Adrenal gland (tissue), 5 donors: ENCODE measurements at regions not wholly inside any gene's neighbourhood (a gene's known extent, or its start where the extent isn't known, plus 50 kb on each side); places are given as distances from the start of the nearest gene placed in this dataset.

Source experiments
- CTCF ChIP-seq, 6 experiments: fragments of 450-650 bp in 4 of 6; fragments of 200-600 bp in 2 of 6; sonication (generic) in 1 of 6; IDR thresholded peaks; 1 replicate in 5 of 6; 2 replicates in 1 of 6; pipeline versions ENCODE4 v1.5.1 to v1.8.0; 2016 to 2021; ENCODE audit warnings: antibody characterized with exemption in 6 of 6, mild to moderate bottlenecking in 2 of 6, moderate library complexity in 1 of 6
- POLR2A ChIP-seq, 2 donors: fragments of 450-650 bp; IDR thresholded peaks; one replicate each; pipeline ENCODE4 v1.6.1; 2017; ENCODE audit warnings: antibody characterized with exemption in 2 of 2, mild to moderate bottlenecking in 2 of 2, moderate library complexity in 1 of 2
- donor health status: DM: no; HTN: no; CAD: no.

GRCh38 chr11:11207428-11207827 is 145.6 kb downstream of the CSNK2A3 start:
- TF ChIP-seq POLR2A (IDR thresholded peaks at IDR 0.05) (no peak), CTCF (IDR thresholded peaks at IDR 0.05) (no peak)
